Testis (tissue), 2 donors: ENCODE measurements at regions not wholly inside any gene's neighbourhood (a gene's known extent, or its start where the extent isn't known, plus 50 kb on each side); places are given as distances from the start of the nearest gene placed in this dataset.

Experiments
- POLR2A ChIP-seq: fragments of 450-650 bp; IDR thresholded peaks from one replicate; pipeline ENCODE4 v1.6.1; 2017; ENCODE audit warnings: antibody characterized with exemption, mild to moderate bottlenecking, moderate library complexity
- TF ChIP-seq, protein P1 (sequence below), 3 experiments: fragments of 450-650 bp in 2 of 3; fragments of 200-600 bp in 1 of 3; sonication (generic) in 1 of 3; IDR thresholded peaks; one replicate each; pipeline ENCODE4 v1.5.1; 2016 to 2019; ENCODE audit warnings: antibody characterized with exemption in 3 of 3, mild to moderate bottlenecking in 2 of 3, moderate library complexity in 1 of 3

DNA sequence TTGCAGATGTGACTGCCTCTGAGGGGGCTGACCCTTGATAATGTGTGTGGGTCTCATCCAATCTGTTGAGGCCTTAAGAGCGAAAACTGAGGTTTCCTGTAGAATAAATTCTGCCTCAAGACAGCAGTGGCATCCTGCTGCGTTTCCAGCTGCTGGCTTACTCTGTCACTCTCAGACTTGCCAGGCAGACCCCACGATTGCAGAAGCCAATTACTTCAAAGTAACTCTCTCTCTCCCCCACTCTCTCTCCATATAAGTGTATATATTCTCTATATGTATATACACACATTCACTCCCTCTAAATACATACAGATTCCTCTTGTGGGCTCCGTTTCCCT, 152.5 kb upstream of the ALKAL2 start:
- TF ChIP-seq POLR2A: no peak
- TF ChIP-seq, protein P1, sequence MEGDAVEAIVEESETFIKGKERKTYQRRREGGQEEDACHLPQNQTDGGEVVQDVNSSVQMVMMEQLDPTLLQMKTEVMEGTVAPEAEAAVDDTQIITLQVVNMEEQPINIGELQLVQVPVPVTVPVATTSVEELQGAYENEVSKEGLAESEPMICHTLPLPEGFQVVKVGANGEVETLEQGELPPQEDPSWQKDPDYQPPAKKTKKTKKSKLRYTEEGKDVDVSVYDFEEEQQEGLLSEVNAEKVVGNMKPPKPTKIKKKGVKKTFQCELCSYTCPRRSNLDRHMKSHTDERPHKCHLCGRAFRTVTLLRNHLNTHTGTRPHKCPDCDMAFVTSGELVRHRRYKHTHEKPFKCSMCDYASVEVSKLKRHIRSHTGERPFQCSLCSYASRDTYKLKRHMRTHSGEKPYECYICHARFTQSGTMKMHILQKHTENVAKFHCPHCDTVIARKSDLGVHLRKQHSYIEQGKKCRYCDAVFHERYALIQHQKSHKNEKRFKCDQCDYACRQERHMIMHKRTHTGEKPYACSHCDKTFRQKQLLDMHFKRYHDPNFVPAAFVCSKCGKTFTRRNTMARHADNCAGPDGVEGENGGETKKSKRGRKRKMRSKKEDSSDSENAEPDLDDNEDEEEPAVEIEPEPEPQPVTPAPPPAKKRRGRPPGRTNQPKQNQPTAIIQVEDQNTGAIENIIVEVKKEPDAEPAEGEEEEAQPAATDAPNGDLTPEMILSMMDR (IDR thresholded peaks at IDR 0.05): no peak
